ENCODE measurements at regions not wholly inside any gene's neighbourhood (a gene's known extent, or its start where the extent isn't known, plus 50 kb on each side); places are given as distances from the start of the nearest gene placed in this dataset.
A peak's percentile ranks its signal among the peaks of the same experiment; 100 is the strongest.

DNA sequence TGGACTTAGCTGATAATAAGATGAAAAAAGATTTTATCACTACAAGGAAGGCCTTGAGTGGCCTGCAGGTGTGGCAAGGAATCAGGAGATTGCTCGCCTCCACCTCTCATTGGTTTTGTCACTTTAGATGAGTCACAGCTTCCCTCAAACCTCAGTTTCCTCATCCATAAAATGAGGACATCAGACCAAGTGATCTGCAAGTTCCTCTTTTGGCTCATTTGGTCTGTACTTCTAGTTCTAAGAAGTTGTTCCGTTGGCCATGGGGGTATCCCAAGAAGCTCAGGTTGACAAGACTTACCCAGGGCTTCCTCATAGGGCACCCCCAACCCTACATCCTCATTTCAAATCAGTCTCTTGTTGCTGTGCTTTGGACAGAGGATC is 254.1 kb downstream of the UACA start:
- POLR2A ChIA-PET (ENCODE audit: low non-redundant PET), result no interaction called here
- intact Hi-C loops (cut with micrococcal nuclease; ENCODE audit: unreplicated experiment), result no loop called here
- no peak overlapping the region for H3K4me3 ChIP-seq (ENCODE audit: low read depth, low read length, poor library complexity, severe bottlenecking)
- H3K9me3 ChIP-seq (ENCODE audit: low read depth, low read length, poor library complexity, severe bottlenecking), result peaks cover 8% of the 10 kb centered on the region
- BruUV-seq (replicated peaks), result no TSS peak
- TF ChIP-seq CTCF (conservative IDR thresholded peaks at IDR 0.05; ENCODE audit: low read depth, low read length), result no peak
- no peak for TF ChIP-seq EZH2 (IDR thresholded peaks at IDR 0.05; ENCODE audit: borderline replicate concordance, low read depth, low read length, poor library complexity, severe bottlenecking)
- H3K36me3 ChIP-seq (ENCODE audit: insufficient read depth, low read length, poor library complexity, severe bottlenecking), result no peaks in the 10 kb centered on the region
- H3K27me3 ChIP-seq (replicated peaks; ENCODE audit: insufficient read depth, low read depth, low read length, poor library complexity), result no peaks in the 10 kb centered on the region
- CTCF ChIA-PET, result interaction anchor here (0.8 kb wide), 1 partner anchor 213 kb away, joined by 3 read pairs; no protein-coding TSS in a partner anchor
- H3K4me1 ChIP-seq (ENCODE audit: insufficient read depth, low read length, poor library complexity, severe bottlenecking), result peaks cover 23% of the 10 kb centered on the region
- no peak for DNase-seq (ENCODE audit: low spot score)
- no peak overlapping the region for H3K27ac ChIP-seq (ENCODE audit: low read depth, low read length, poor library complexity, severe bottlenecking)

GRCh38 chr15:70508561-70509281 is 254.6 kb downstream of the UACA start:
- TF ChIP-seq EZH2 (IDR thresholded peaks at IDR 0.05; ENCODE audit: borderline replicate concordance, low read depth, low read length, poor library complexity, severe bottlenecking) (no peak), CTCF (conservative IDR thresholded peaks at IDR 0.05; ENCODE audit: low read depth, low read length) (peak; percentile 36; the same call in 1 of the 2 replicates)
- Histone ChIP-seq H3K27ac (ENCODE audit: low read depth, low read length, poor library complexity, severe bottlenecking) (no peak overlapping the region), H3K9me3 (ENCODE audit: low read depth, low read length, poor library complexity, severe bottlenecking) (peaks cover 8% of the 10 kb centered on the region), H3K4me3 (ENCODE audit: low read depth, low read length, poor library complexity, severe bottlenecking) (no peak overlapping the region), H3K27me3 (replicated peaks; ENCODE audit: insufficient read depth, low read depth, low read length, poor library complexity) (no peaks in the 10 kb centered on the region), H3K4me1 (ENCODE audit: insufficient read depth, low read length, poor library complexity, severe bottlenecking) (peaks cover 28% of the 10 kb centered on the region), H3K36me3 (ENCODE audit: insufficient read depth, low read length, poor library complexity, severe bottlenecking) (no peaks in the 10 kb centered on the region)
- BruUV-seq (replicated peaks), result no TSS peak
- DNase-seq (ENCODE audit: low spot score), result peak; percentile 59
- intact Hi-C loops (cut with micrococcal nuclease; ENCODE audit: unreplicated experiment), result no loop called here
- POLR2A ChIA-PET (ENCODE audit: low non-redundant PET), result no interaction called here
- CTCF ChIA-PET, result interaction anchor here (0.8 kb wide), 1 partner anchor 214 kb away, joined by 3 read pairs; no protein-coding TSS in a partner anchor

GRCh38 chr15:70507772-70508371 is 255.5 kb downstream of the UACA start:
- Histone ChIP-seq H3K36me3 (ENCODE audit: insufficient read depth, low read length, poor library complexity, severe bottlenecking) (no peaks in the 10 kb centered on the region), H3K27me3 (replicated peaks; ENCODE audit: insufficient read depth, low read depth, low read length, poor library complexity) (no peaks in the 10 kb centered on the region), H3K27ac (ENCODE audit: low read depth, low read length, poor library complexity, severe bottlenecking) (no peak overlapping the region), H3K4me3 (ENCODE audit: low read depth, low read length, poor library complexity, severe bottlenecking) (no peak overlapping the region), H3K9me3 (ENCODE audit: low read depth, low read length, poor library complexity, severe bottlenecking) (peaks cover 8% of the 10 kb centered on the region), H3K4me1 (ENCODE audit: insufficient read depth, low read length, poor library complexity, severe bottlenecking) (peaks cover 33% of the 10 kb centered on the region)
- intact Hi-C loops (cut with micrococcal nuclease; ENCODE audit: unreplicated experiment), result no loop called here
- BruUV-seq (replicated peaks), result no TSS peak
- no peak for DNase-seq (ENCODE audit: low spot score)
- CTCF ChIA-PET, result no interaction called here
- TF ChIP-seq EZH2 (IDR thresholded peaks at IDR 0.05; ENCODE audit: borderline replicate concordance, low read depth, low read length, poor library complexity, severe bottlenecking), result no peak
- TF ChIP-seq CTCF (conservative IDR thresholded peaks at IDR 0.05; ENCODE audit: low read depth, low read length), result no peak
- POLR2A ChIA-PET (ENCODE audit: low non-redundant PET), result no interaction called here

All from A673 (cell line).